ENCODE measurements at regions not wholly inside any gene's neighbourhood (a gene's known extent, or its start where the extent isn't known, plus 50 kb on each side); places are given as distances from the start of the nearest gene placed in this dataset.

DNA sequence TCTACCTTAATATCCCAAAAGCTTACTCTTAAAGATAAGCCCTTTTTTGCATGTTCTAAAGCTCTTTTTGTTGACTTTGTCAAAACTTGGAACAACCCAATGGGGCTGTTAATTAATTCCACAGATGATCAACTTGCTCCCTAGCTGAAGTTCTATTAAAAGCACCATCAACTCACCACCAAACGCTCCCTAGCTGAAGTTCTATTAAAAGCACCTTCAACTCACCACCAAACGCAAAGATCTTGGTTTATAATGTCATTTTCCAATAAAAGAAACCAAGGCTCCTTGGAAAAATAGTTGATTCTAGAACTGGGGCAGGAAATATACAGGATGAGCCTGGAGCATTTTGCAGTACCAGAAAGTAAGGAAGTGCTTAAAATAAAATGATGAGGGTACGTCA lies 122.3 kb upstream of the STT3B start (continued):
- TF ChIP-seq, protein P1, sequence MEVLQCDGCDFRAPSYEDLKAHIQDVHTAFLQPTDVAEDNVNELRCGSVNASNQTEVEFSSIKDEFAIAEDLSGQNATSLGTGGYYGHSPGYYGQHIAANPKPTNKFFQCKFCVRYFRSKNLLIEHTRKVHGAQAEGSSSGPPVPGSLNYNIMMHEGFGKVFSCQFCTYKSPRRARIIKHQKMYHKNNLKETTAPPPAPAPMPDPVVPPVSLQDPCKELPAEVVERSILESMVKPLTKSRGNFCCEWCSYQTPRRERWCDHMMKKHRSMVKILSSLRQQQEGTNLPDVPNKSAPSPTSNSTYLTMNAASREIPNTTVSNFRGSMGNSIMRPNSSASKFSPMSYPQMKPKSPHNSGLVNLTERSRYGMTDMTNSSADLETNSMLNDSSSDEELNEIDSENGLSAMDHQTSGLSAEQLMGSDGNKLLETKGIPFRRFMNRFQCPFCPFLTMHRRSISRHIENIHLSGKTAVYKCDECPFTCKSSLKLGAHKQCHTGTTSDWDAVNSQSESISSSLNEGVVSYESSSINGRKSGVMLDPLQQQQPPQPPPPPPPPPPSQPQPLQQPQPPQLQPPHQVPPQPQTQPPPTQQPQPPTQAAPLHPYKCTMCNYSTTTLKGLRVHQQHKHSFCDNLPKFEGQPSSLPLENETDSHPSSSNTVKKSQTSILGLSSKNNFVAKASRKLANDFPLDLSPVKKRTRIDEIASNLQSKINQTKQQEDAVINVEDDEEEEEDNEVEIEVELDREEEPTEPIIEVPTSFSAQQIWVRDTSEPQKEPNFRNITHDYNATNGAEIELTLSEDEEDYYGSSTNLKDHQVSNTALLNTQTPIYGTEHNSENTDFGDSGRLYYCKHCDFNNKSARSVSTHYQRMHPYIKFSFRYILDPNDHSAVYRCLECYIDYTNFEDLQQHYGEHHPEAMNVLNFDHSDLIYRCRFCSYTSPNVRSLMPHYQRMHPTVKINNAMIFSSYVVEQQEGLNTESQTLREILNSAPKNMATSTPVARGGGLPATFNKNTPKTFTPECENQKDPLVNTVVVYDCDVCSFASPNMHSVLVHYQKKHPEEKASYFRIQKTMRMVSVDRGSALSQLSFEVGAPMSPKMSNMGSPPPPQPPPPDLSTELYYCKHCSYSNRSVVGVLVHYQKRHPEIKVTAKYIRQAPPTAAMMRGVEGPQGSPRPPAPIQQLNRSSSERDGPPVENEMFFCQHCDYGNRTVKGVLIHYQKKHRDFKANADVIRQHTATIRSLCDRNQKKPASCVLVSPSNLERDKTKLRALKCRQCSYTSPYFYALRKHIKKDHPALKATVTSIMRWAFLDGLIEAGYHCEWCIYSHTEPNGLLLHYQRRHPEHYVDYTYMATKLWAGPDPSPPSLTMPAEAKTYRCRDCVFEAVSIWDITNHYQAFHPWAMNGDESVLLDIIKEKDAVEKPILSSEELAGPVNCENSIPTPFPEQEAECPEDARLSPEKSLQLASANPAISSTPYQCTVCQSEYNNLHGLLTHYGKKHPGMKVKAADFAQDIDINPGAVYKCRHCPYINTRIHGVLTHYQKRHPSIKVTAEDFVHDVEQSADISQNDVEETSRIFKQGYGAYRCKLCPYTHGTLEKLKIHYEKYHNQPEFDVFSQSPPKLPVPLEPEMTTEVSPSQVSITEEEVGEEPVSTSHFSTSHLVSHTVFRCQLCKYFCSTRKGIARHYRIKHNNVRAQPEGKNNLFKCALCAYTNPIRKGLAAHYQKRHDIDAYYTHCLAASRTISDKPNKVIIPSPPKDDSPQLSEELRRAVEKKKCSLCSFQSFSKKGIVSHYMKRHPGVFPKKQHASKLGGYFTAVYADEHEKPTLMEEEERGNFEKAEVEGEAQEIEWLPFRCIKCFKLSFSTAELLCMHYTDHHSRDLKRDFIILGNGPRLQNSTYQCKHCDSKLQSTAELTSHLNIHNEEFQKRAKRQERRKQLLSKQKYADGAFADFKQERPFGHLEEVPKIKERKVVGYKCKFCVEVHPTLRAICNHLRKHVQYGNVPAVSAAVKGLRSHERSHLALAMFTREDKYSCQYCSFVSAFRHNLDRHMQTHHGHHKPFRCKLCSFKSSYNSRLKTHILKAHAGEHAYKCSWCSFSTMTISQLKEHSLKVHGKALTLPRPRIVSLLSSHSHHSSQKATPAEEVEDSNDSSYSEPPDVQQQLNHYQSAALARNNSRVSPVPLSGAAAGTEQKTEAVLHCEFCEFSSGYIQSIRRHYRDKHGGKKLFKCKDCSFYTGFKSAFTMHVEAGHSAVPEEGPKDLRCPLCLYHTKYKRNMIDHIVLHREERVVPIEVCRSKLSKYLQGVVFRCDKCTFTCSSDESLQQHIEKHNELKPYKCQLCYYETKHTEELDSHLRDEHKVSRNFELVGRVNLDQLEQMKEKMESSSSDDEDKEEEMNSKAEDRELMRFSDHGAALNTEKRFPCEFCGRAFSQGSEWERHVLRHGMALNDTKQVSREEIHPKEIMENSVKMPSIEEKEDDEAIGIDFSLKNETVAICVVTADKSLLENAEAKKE (CRISPR knock-in tag; IDR thresholded peaks at IDR 0.05): no peak
- no peak for TF ChIP-seq ZNF331 (CRISPR knock-in tag; IDR thresholded peaks at IDR 0.05; ENCODE audit: low read depth)

DNA sequence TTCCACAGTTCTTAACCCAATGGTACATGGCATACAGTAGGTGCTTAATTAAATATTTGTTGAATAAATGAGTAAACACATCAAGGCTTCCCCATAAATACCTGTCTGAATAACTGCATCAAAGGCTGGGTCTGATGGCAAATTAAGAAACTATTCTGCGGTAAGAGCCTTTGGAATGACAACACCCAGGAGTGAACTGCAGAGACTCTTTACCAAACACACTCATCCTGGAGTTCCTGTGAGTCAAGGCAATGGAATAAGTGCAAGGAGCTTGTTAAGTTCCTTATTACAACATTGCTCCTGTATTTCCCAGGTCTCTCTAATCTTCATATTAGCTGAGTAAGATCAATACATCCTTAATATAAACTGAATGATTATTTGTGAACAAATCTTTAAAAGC lies 119.9 kb upstream of the STT3B start:
- ATAC-seq (no peak), DNase-seq (ENCODE audit: low spot score) (no peak)
- Histone ChIP-seq H3K4me3 (no peak overlapping the region), H2AFZ (no peak overlapping the region), H3K9me2 (ENCODE audit: insufficient read depth) (peaks cover 9% of the 10 kb centered on the region), H3F3A (replicated peaks; ENCODE audit: low read depth) (no peaks in the 10 kb centered on the region), H3K4me2 (no peak overlapping the region), H3K36me3 (ENCODE audit: insufficient read depth) (no peaks in the 10 kb centered on the region), H3K27ac (ENCODE audit: low read depth) (no peak overlapping the region), H4K20me1 (replicated peaks; ENCODE audit: insufficient read depth) (no peaks in the 10 kb centered on the region), H3K4me1 (ENCODE audit: insufficient read depth) (no peaks in the 10 kb centered on the region), H3K27me3 (ENCODE audit: insufficient read depth) (no peaks in the 10 kb centered on the region), H3K79me2 (replicated peaks; ENCODE audit: insufficient read depth) (no peaks in the 10 kb centered on the region)
- H3K36me3 Mint-ChIP-seq (ENCODE audit: low read depth): no peaks in the 10 kb centered on the region
- no peaks in the 10 kb centered on the region for H3K27me3 Mint-ChIP-seq (ENCODE audit: insufficient read depth, low read depth, poor library complexity)
- no peak overlapping the region for H3K27ac Mint-ChIP-seq
- no peaks in the 10 kb centered on the region; the same call in 2 of the 3 replicates for H3K4me1 Mint-ChIP-seq
- no peak for TF ChIP-seq EZH2phosphoT487 (IDR thresholded peaks at IDR 0.05; ENCODE audit: unreplicated experiment)
- H3K9me3 Mint-ChIP-seq: no peaks in the 10 kb centered on the region
- no peak overlapping the region for H3K4me3 Mint-ChIP-seq

DNA sequence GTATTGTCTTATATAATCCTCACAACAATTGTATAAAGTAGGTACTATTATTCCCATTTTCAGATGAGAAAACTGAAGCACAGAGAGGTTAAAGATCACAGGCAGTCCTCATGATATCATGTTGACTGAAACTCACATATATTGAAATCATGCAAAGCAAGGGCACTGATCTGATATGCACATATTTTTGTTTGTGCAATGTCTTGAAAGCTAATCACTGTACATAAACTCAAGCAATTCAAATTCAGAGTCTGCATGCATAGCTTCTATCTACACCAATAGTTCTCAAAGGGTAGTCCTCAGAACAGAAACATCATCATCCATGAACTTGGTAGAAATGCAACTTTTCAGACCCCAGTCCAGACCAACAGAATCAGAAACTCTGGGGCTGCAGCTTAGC lies 119.2 kb upstream of the STT3B start:
- H3K27me3 ChIP-seq (ENCODE audit: insufficient read depth): no peaks in the 10 kb centered on the region
- Mint-ChIP-seq H3K27ac (no peak overlapping the region), H3K27me3 (ENCODE audit: insufficient read depth, low read depth, poor library complexity) (no peaks in the 10 kb centered on the region), H3K36me3 (ENCODE audit: low read depth) (no peaks in the 10 kb centered on the region), H3K4me3 (no peak overlapping the region), H3K9me3 (no peaks in the 10 kb centered on the region), H3K4me1 (no peaks in the 10 kb centered on the region; the same call in 2 of the 3 replicates)
- no peak overlapping the region for H3K27ac ChIP-seq (ENCODE audit: low read depth)
- no peaks in the 10 kb centered on the region for H3K36me3 ChIP-seq (ENCODE audit: insufficient read depth)
- no peaks in the 10 kb centered on the region for H4K20me1 ChIP-seq (replicated peaks; ENCODE audit: insufficient read depth)
- no peak overlapping the region for H3K4me3 ChIP-seq
- no peak for ATAC-seq
- H3K4me1 ChIP-seq (ENCODE audit: insufficient read depth): no peaks in the 10 kb centered on the region
- TF ChIP-seq JUNB (IDR thresholded peaks at IDR 0.05; ENCODE audit: unreplicated experiment): no peak
- TF ChIP-seq, protein P2, sequence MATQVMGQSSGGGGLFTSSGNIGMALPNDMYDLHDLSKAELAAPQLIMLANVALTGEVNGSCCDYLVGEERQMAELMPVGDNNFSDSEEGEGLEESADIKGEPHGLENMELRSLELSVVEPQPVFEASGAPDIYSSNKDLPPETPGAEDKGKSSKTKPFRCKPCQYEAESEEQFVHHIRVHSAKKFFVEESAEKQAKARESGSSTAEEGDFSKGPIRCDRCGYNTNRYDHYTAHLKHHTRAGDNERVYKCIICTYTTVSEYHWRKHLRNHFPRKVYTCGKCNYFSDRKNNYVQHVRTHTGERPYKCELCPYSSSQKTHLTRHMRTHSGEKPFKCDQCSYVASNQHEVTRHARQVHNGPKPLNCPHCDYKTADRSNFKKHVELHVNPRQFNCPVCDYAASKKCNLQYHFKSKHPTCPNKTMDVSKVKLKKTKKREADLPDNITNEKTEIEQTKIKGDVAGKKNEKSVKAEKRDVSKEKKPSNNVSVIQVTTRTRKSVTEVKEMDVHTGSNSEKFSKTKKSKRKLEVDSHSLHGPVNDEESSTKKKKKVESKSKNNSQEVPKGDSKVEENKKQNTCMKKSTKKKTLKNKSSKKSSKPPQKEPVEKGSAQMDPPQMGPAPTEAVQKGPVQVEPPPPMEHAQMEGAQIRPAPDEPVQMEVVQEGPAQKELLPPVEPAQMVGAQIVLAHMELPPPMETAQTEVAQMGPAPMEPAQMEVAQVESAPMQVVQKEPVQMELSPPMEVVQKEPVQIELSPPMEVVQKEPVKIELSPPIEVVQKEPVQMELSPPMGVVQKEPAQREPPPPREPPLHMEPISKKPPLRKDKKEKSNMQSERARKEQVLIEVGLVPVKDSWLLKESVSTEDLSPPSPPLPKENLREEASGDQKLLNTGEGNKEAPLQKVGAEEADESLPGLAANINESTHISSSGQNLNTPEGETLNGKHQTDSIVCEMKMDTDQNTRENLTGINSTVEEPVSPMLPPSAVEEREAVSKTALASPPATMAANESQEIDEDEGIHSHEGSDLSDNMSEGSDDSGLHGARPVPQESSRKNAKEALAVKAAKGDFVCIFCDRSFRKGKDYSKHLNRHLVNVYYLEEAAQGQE (IDR thresholded peaks at IDR 0.05; ENCODE audit: unreplicated experiment): no peak
- H3K79me2 ChIP-seq (replicated peaks; ENCODE audit: insufficient read depth): no peaks in the 10 kb centered on the region
- H3F3A ChIP-seq (replicated peaks; ENCODE audit: low read depth): no peaks in the 10 kb centered on the region
- H3K9me2 ChIP-seq (ENCODE audit: insufficient read depth): peaks cover 9% of the 10 kb centered on the region
- no peak for DNase-seq (ENCODE audit: low spot score)
- no peak overlapping the region for H2AFZ ChIP-seq
- H3K4me2 ChIP-seq: no peak overlapping the region
